Breast epithelium (tissue), 4 donors: ENCODE measurements at regions not wholly inside any gene's neighbourhood (a gene's known extent, or its start where the extent isn't known, plus 50 kb on each side); places are given as distances from the start of the nearest gene placed in this dataset.

Source experiments
- DNase-seq, 2 donors: peaks; one replicate each; pipeline ENCODE4 v3.0.0-alpha.2; 2019; ENCODE audit warnings: low spot score in 2 of 2
- H3K27ac ChIP-seq, 2 donors: fragments of 200-600 bp; sonication (generic) in 1 of 2; one replicate each; pipeline ENCODE4 v1.5.1; 2016 to 2019; ENCODE audit warnings: mild to moderate bottlenecking in 1 of 2
- H3K27me3 ChIP-seq, 2 donors: fragments of 200-600 bp; sonication (generic) in 1 of 2; one replicate each; pipeline versions ENCODE4 v1.5.1 to v1.6.0; 2017 to 2019; ENCODE audit warnings: control low read depth in 1 of 2, mild to moderate bottlenecking in 1 of 2
- H3K36me3 ChIP-seq: fragments of 200-600 bp; one replicate; pipeline ENCODE4 v1.5.1; 2019
- H3K4me1 ChIP-seq, 2 donors: fragments of 200-600 bp; sonication (generic); one replicate each; pipeline ENCODE4 v1.5.1; 2016 to 2019; ENCODE audit warnings: control low read depth in 1 of 2
- H3K4me3 ChIP-seq, 3 donors: fragments of 200-600 bp; sonication (generic); 1 replicate in 2 of 3; 2 replicates in 1 of 3; pipeline ENCODE4 v1.5.1; 2016 to 2019; ENCODE audit warnings: mild to moderate bottlenecking in 3 of 3, moderate library complexity in 2 of 3
- H3K9me3 ChIP-seq, 2 donors: fragments of 200-600 bp; sonication (generic) in 1 of 2; one replicate each; pipeline ENCODE4 v1.5.1; 2016 to 2019; ENCODE audit warnings: control low read depth in 1 of 2
- POLR2A ChIP-seq: fragments of 450-650 bp; IDR thresholded peaks from one replicate; pipeline ENCODE4 v1.6.1; 2016; ENCODE audit warnings: antibody characterized with exemption, mild to moderate bottlenecking, moderate library complexity
- POLR2AphosphoS5 ChIP-seq, 3 donors: sonication (generic); formaldehyde crosslinking; IDR thresholded peaks; one replicate each; pipeline ENCODE4 v1.6.1; 2017; ENCODE audit warnings: antibody characterized with exemption in 3 of 3
- intact Hi-C: fragments of 100-400 bp; cut with DNase I; formaldehyde crosslinking; loops from one replicate; pipeline ENCODE4 v1.15.1; 2023; ENCODE audit warnings: low total_unique reads
- TF ChIP-seq, protein P1 (sequence below), 3 donors: fragments of 450-650 bp; IDR thresholded peaks; one replicate each; pipeline ENCODE4 v1.5.1; 2016 to 2017; ENCODE audit warnings: antibody characterized with exemption in 3 of 3, mild to moderate bottlenecking in 3 of 3, moderate library complexity in 3 of 3

DNA sequence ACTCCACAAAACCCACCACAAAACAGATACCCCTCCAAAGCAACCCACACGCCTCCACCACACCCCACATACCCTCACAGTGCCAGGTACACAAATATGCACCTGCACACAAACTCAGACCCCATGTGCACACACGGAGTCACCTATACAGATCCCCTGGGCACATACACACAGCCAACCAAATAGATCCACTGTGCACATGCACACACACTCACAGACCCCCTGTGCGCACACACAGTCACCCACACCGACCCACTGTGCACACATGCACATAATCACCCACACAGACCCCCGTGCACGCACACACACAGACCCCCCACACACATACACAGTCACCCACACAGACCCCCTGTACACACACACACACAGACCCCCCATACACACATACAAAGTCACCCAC, 107.8 kb downstream of the HSPH1 start:
- Histone ChIP-seq H3K36me3 (no peaks in the 10 kb centered on the region), H3K4me3 (no peak overlapping the region), H3K27me3 (no peaks in the 10 kb centered on the region), H3K27ac (no peak overlapping the region), H3K4me1 (no peaks in the 10 kb centered on the region), H3K9me3 (no peaks in the 10 kb centered on the region)
- no peak for DNase-seq
- intact Hi-C loops, result loop anchor here (2.0 kb wide), 1 partner anchor 29 kb away; no protein-coding TSS in a partner anchor
- TF ChIP-seq, protein P1, sequence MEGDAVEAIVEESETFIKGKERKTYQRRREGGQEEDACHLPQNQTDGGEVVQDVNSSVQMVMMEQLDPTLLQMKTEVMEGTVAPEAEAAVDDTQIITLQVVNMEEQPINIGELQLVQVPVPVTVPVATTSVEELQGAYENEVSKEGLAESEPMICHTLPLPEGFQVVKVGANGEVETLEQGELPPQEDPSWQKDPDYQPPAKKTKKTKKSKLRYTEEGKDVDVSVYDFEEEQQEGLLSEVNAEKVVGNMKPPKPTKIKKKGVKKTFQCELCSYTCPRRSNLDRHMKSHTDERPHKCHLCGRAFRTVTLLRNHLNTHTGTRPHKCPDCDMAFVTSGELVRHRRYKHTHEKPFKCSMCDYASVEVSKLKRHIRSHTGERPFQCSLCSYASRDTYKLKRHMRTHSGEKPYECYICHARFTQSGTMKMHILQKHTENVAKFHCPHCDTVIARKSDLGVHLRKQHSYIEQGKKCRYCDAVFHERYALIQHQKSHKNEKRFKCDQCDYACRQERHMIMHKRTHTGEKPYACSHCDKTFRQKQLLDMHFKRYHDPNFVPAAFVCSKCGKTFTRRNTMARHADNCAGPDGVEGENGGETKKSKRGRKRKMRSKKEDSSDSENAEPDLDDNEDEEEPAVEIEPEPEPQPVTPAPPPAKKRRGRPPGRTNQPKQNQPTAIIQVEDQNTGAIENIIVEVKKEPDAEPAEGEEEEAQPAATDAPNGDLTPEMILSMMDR (IDR thresholded peaks at IDR 0.05), result no peak
- TF ChIP-seq POLR2AphosphoS5 (IDR thresholded peaks at IDR 0.05) (no peak), POLR2A (no peak)

DNA sequence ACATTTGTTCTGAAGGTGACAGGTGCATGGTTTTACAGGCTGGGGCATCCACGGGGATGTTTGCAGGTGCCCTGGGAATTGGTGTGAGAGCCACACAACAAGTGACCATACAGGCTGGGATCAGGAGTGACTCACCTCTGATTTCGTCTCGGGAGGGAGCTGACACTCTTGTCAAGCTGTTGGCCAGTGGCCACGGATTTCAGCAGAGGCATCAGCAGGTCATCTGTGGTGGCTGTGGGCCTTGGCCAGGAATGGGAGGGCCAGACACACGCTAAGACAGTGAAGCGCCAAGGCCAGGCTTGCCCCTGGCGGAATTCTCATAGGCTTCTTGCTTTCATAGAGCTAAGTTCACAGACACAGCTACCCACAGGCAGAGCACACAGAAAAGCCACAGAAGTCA, 108.6 kb downstream of the HSPH1 start:
- TF ChIP-seq, protein P1 (IDR thresholded peaks at IDR 0.05), result no peak
- TF ChIP-seq POLR2AphosphoS5 (IDR thresholded peaks at IDR 0.05) (no peak), POLR2A (no peak)
- H3K4me1 ChIP-seq, result no peaks in the 10 kb centered on the region
- H3K4me3 ChIP-seq, result no peak overlapping the region
- H3K36me3 ChIP-seq, result no peaks in the 10 kb centered on the region
- no peaks in the 10 kb centered on the region for H3K27me3 ChIP-seq
- intact Hi-C loops, result no loop called here
- peak; percentile 76 to 83 for DNase-seq
- H3K27ac ChIP-seq, result peak overlapping the region in 1 of 2 donors; percentile 48
- H3K9me3 ChIP-seq, result no peaks in the 10 kb centered on the region

DNA sequence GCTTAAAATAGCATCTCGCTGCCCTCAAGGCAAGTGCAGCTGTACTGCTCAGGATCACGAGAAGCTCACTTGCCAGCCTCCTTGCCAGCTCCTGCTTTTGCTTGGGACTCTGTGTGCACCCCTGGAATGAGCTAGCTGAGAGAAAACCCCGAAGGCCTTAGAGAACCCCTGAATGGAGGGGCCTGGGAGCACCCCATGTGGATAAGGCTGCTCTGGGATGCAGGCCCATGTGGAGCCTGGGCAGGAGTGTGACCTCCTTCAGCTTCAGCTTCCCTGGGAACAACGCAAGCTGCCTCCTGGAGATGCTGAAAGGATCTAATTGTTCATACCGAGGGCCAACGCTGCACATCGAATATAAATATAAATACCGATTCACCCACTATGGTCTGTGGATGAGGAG, 109.2 kb downstream of the HSPH1 start:
- H3K27ac ChIP-seq, result no peak overlapping the region
- no peaks in the 10 kb centered on the region for H3K27me3 ChIP-seq
- no peaks in the 10 kb centered on the region for H3K9me3 ChIP-seq
- no peak for DNase-seq
- no peaks in the 10 kb centered on the region for H3K36me3 ChIP-seq
- no peaks in the 10 kb centered on the region for H3K4me1 ChIP-seq
- TF ChIP-seq POLR2A, result no peak
- no peak for TF ChIP-seq POLR2AphosphoS5 (IDR thresholded peaks at IDR 0.05)
- TF ChIP-seq, protein P1 (IDR thresholded peaks at IDR 0.05), result no peak
- no peak overlapping the region for H3K4me3 ChIP-seq
- intact Hi-C loops, result no loop called here

DNA sequence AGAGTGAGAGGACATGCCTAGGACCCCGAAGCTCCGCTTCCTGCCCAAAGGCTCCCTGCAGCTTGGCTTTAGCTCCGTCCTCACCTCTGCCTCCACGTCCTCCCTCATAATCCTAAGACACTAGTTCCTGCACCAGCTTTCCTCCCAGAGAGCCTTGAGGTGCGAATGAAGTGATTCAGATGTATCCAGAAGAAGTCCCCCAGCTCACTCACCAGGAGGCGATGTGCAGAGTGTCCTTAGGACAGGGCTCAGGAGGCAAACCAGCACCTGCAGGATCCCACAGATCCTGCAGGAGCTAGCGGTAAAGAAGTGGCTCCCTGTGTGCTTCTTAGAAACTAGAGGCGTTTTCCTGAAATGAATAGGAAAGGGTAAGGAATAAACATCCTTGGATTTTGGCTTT, 109.7 kb downstream of the HSPH1 start:
- H3K27me3 ChIP-seq, result no peaks in the 10 kb centered on the region
- no peaks in the 10 kb centered on the region for H3K9me3 ChIP-seq
- intact Hi-C loops, result loop anchor here (1.0 kb wide), 1 partner anchor 13 kb away; no protein-coding TSS in a partner anchor
- no peaks in the 10 kb centered on the region for H3K4me1 ChIP-seq
- H3K27ac ChIP-seq, result no peak overlapping the region
- TF ChIP-seq POLR2AphosphoS5 (IDR thresholded peaks at IDR 0.05), result no peak
- TF ChIP-seq, protein P1 (IDR thresholded peaks at IDR 0.05), result no peak
- TF ChIP-seq POLR2A, result no peak
- H3K4me3 ChIP-seq, result no peak overlapping the region
- H3K36me3 ChIP-seq, result no peaks in the 10 kb centered on the region
- DNase-seq, result no peak

DNA sequence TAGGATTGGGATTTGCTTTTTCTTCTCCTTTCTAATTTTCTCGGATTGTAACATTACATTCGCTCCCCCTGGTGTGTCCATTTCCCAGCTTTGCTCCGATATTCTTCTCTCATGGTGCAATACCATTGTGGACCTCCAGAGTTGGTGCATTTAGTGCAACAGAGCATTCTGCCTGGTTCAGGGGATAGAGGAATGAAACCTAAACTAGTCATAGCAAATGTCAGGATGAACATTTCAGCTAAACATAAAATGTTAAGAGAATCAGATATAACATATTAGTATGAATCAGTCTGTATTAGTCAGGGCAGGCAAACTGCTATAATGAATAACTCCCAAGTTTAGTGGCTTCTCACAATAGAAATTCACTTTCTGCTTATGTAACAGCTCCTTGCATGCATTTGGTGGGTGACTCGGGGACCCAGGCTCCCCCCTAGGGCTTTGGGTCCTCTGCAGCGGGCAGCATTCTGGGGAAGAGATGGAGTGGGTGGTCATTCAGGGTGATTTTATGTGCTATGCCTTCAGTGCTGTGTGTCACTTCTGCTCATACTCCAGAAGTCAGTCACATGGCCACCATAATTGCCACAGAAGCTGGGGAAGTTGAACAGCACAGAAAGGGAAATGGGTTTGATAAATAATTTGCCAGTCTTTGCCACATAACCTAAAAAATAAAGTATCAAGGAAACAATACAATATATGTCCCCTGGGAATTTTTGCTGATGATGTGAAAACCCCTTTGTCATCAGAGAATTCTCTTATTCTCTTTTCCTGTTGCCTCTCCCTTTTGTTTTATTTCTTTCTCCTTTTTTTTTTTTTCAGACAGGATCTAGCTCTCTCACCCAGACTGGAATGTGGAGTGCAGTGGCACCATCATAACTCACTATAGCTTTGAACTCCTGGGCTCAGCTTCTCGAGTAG, 111.0 kb downstream of the HSPH1 start:
- Histone ChIP-seq H3K9me3 (no peaks in the 10 kb centered on the region), H3K4me1 (peaks cover 0 to 4% of the 10 kb centered on the region in 2 donors), H3K27me3 (no peaks in the 10 kb centered on the region), H3K27ac (no peak overlapping the region), H3K4me3 (no peak overlapping the region), H3K36me3 (no peaks in the 10 kb centered on the region)
- intact Hi-C loops, result loop anchor here (1.0 kb wide), 1 partner anchor 11 kb away; no protein-coding TSS in a partner anchor
- DNase-seq, result no peak
- TF ChIP-seq, protein P1 (IDR thresholded peaks at IDR 0.05), result peak in 1 of 3 donors; percentile 22
- TF ChIP-seq POLR2A, result no peak
